ENCODE measurements at regions not wholly inside any gene's neighbourhood (a gene's known extent, or its start where the extent isn't known, plus 50 kb on each side); places are given as distances from the start of the nearest gene placed in this dataset.

- ATAC-seq = no peak
- H3K27ac ChIP-seq (ENCODE audit: low read depth) = no peak overlapping the region
- TF ChIP-seq REST (IDR thresholded peaks at IDR 0.05; ENCODE audit: unreplicated experiment) (no peak), JUNB (IDR thresholded peaks at IDR 0.05; ENCODE audit: unreplicated experiment) (no peak), NANOG (IDR thresholded peaks at IDR 0.05; ENCODE audit: borderline replicate concordance) (no peak), STAT1 (IDR thresholded peaks at IDR 0.05; ENCODE audit: unreplicated experiment) (no peak), ETS1 (IDR thresholded peaks at IDR 0.05) (no peak), CREB1 (CRISPR knock-in tag; IDR thresholded peaks at IDR 0.05; ENCODE audit: low read depth) (no peak), ZNF462 (CRISPR knock-in tag; IDR thresholded peaks at IDR 0.05) (no peak), POLR2AphosphoS5 (IDR thresholded peaks at IDR 0.05; ENCODE audit: low read depth) (no peak), EZH2phosphoT487 (IDR thresholded peaks at IDR 0.05; ENCODE audit: unreplicated experiment) (no peak)
Observed at GRCh38 chr2:217632043-217632442, 370.8 kb downstream of the TNS1 start.

More at GRCh38 chr2:217632043-217632442, 370.8 kb downstream of the TNS1 start:
- H3K27me3 Mint-ChIP-seq (ENCODE audit: insufficient read depth, low read depth, poor library complexity) = peaks cover 7% of the 10 kb centered on the region
- no peaks in the 10 kb centered on the region for H3K79me2 ChIP-seq (replicated peaks; ENCODE audit: insufficient read depth)
- no peaks in the 10 kb centered on the region for H3K9me3 Mint-ChIP-seq
- DNase-seq (ENCODE audit: low spot score) = no peak
- H3K9me2 ChIP-seq (ENCODE audit: insufficient read depth) = peaks cover 12% of the 10 kb centered on the region
- no peaks in the 10 kb centered on the region for H3F3A ChIP-seq (replicated peaks; ENCODE audit: low read depth)
- H3K4me3 ChIP-seq = no peak overlapping the region
- no peak overlapping the region for H3K4me3 Mint-ChIP-seq
- H3K27ac Mint-ChIP-seq = no peak overlapping the region
- no peaks in the 10 kb centered on the region for H3K4me1 ChIP-seq (ENCODE audit: insufficient read depth)
- no peak overlapping the region for H2AFZ ChIP-seq
- H3K4me1 Mint-ChIP-seq = no peaks in the 10 kb centered on the region
- no peak overlapping the region for H3K4me2 ChIP-seq
- H3K36me3 ChIP-seq (ENCODE audit: insufficient read depth) = no peaks in the 10 kb centered on the region
- no peaks in the 10 kb centered on the region for H4K20me1 ChIP-seq (replicated peaks; ENCODE audit: insufficient read depth)
- H3K36me3 Mint-ChIP-seq (ENCODE audit: low read depth) = no peaks in the 10 kb centered on the region
- H3K27me3 ChIP-seq (ENCODE audit: insufficient read depth) = no peaks in the 10 kb centered on the region
